Liver (tissue), 8 donors: ENCODE measurements at regions not wholly inside any gene's neighbourhood (a gene's known extent, or its start where the extent isn't known, plus 50 kb on each side); places are given as distances from the start of the nearest gene placed in this dataset.

Experiments
- DNase-seq: peaks from one replicate; pipeline ENCODE4 v3.0.0-alpha.2; 2017; ENCODE audit warnings: low spot score
- H3K27ac ChIP-seq, 2 donors: one replicate each; pipeline ENCODE4 v1.7.0; 2013; ENCODE audit warnings: inconsistent platforms in 2 of 2, low read length in 2 of 2, control low read depth in 1 of 2, low read depth in 1 of 2, mild to moderate bottlenecking in 1 of 2
- H3K27me3 ChIP-seq, 4 donors: one replicate each; pipeline versions ENCODE4 v1.6.1 to v1.7.0; 2013; ENCODE audit warnings: low read length in 3 of 4, inconsistent platforms in 1 of 4, mild to moderate bottlenecking in 1 of 4, moderate library complexity in 1 of 4; ENCODE audit not compliant: control insufficient read depth in 4 of 4, insufficient read depth in 4 of 4
- H3K36me3 ChIP-seq, 4 donors: one replicate each; pipeline versions ENCODE4 v1.6.1 to v1.7.0; 2013; ENCODE audit warnings: low read length in 3 of 4, mild to moderate bottlenecking in 3 of 4, low read depth in 1 of 4, moderate library complexity in 1 of 4; ENCODE audit not compliant: control insufficient read depth in 4 of 4, insufficient read depth in 3 of 4
- H3K4me1 ChIP-seq, 4 donors: one replicate each; pipeline versions ENCODE4 v1.6.1 to v1.7.0; 2013; ENCODE audit warnings: low read length in 3 of 4, mild to moderate bottlenecking in 3 of 4, moderate library complexity in 1 of 4; ENCODE audit not compliant: control insufficient read depth in 4 of 4, insufficient read depth in 4 of 4
- H3K4me3 ChIP-seq, 3 donors: one replicate each; pipeline versions ENCODE4 v1.6.1 to v1.7.0; 2013; ENCODE audit warnings: low read length in 3 of 3, control low read depth in 1 of 3, low read depth in 1 of 3, mild to moderate bottlenecking in 1 of 3
- H3K9ac ChIP-seq, 2 donors: one replicate each; pipeline ENCODE4 v1.7.0; 2013; ENCODE audit warnings: low read length in 2 of 2, mild to moderate bottlenecking in 2 of 2, moderate library complexity in 2 of 2, control low read depth in 1 of 2, low read depth in 1 of 2
- H3K9me3 ChIP-seq, 4 donors: one replicate each; pipeline versions ENCODE4 v1.6.1 to v1.7.0; 2013; ENCODE audit warnings: low read length in 3 of 4; ENCODE audit not compliant: control insufficient read depth in 4 of 4
- ATF3 ChIP-seq: IDR thresholded peaks from 2 replicates; pipeline ENCODE4 v1.6.1; 2016; ENCODE audit warnings: antibody characterized with exemption
- CTCF ChIP-seq: fragments of 150-350 bp; IDR thresholded peaks from 2 replicates; pipeline ENCODE4 v1.5.1; 2017; ENCODE audit warnings: improper control_type of control experiment, low read depth, low read length; ENCODE audit not compliant: missing input control
- EGR1 ChIP-seq, 2 donors: IDR thresholded peaks; 2 replicates each; pipeline ENCODE4 v1.6.1; 2016 to 2018; ENCODE audit warnings: antibody characterized with exemption in 2 of 2, low read depth in 2 of 2
- FOXA1 ChIP-seq: IDR thresholded peaks from 2 replicates; pipeline ENCODE4 v1.6.1; 2016; ENCODE audit warnings: antibody characterized with exemption
- FOXA2 ChIP-seq: IDR thresholded peaks from 2 replicates; pipeline ENCODE4 v1.6.1; 2016; ENCODE audit warnings: antibody characterized with exemption
- GABPA ChIP-seq, 2 donors: IDR thresholded peaks in 1 of 2; conservative IDR thresholded peaks in 1 of 2; 2 replicates each; pipeline ENCODE4 v1.6.1; 2016; ENCODE audit warnings: antibody characterized with exemption in 2 of 2, mild to moderate bottlenecking in 1 of 2, moderate library complexity in 1 of 2
- HNF4A ChIP-seq, 2 donors: conservative IDR thresholded peaks; 2 replicates each; pipeline ENCODE4 v1.6.1; 2016; ENCODE audit warnings: antibody characterized with exemption in 2 of 2, mild to moderate bottlenecking in 2 of 2
- HNF4G ChIP-seq: IDR thresholded peaks from 2 replicates; pipeline ENCODE4 v1.6.1; 2016; ENCODE audit warnings: antibody characterized with exemption
- JUND ChIP-seq, 2 donors: IDR thresholded peaks; 2 replicates each; pipeline ENCODE4 v1.6.1; 2016; ENCODE audit warnings: antibody characterized with exemption in 2 of 2
- NR2F2 ChIP-seq: IDR thresholded peaks from 2 replicates; pipeline ENCODE4 v1.6.1; 2016; ENCODE audit warnings: antibody characterized with exemption
- RAD21 ChIP-seq, 2 donors: IDR thresholded peaks; 2 replicates each; pipeline ENCODE4 v1.6.1; 2016; ENCODE audit warnings: antibody characterized with exemption in 2 of 2, mild to moderate bottlenecking in 2 of 2
- RXRA ChIP-seq, 2 donors: IDR thresholded peaks; 2 replicates each; pipeline ENCODE4 v1.6.1; 2017 to 2018; ENCODE audit warnings: antibody characterized with exemption in 2 of 2, mild to moderate bottlenecking in 1 of 2
- SP1 ChIP-seq: IDR thresholded peaks from 2 replicates; pipeline ENCODE4 v1.6.1; 2018; ENCODE audit warnings: antibody characterized with exemption, mild to moderate bottlenecking
- TAF1 ChIP-seq: conservative IDR thresholded peaks from 2 replicates; pipeline ENCODE4 v1.6.1; 2016; ENCODE audit warnings: antibody characterized with exemption, mild to moderate bottlenecking
- YY1 ChIP-seq: IDR thresholded peaks from 2 replicates; pipeline ENCODE4 v1.6.1; 2016; ENCODE audit warnings: antibody characterized with exemption, mild to moderate bottlenecking
- ZBTB33 ChIP-seq: IDR thresholded peaks from 2 replicates; pipeline ENCODE4 v1.6.1; 2016; ENCODE audit warnings: antibody characterized with exemption
- WGBS: extraction: QIAGEN DNeasy Blood & Tissue Kit; methylation state at CpG from one replicate; pipeline ENCODE4 v1.1.7; 2013; 5-methylcytosine and 5-hydroxymethylcytosine counted together
- TF ChIP-seq, protein P1 (sequence below): IDR thresholded peaks from 2 replicates; pipeline ENCODE4 v1.6.1; 2016; ENCODE audit warnings: antibody characterized with exemption
- TF ChIP-seq, protein P2 (sequence below): IDR thresholded peaks from 2 replicates; pipeline ENCODE4 v1.6.1; 2016; ENCODE audit warnings: antibody characterized with exemption, mild to moderate bottlenecking
- donor health status: healthy.
- donor health status: healthy.
- donor health status: healthy.
- donor health status: healthy.
- donor health status: healthy.

GRCh38 chr11:131108760-131109159, 192.5 kb upstream of the SNX19 start:
- no peak for DNase-seq
- H3K27ac ChIP-seq = no peak overlapping the region
- no peaks in the 10 kb centered on the region for H3K4me1 ChIP-seq
- no peaks in the 10 kb centered on the region for H3K36me3 ChIP-seq
- H3K4me3 ChIP-seq = no peak overlapping the region
- H3K9me3 ChIP-seq = peaks cover 3 to 15% (median 7%) of the 10 kb centered on the region in 4 donors
- WGBS = 65% methylated on average over 1 of the region's 1 CpG
- no peak overlapping the region for H3K9ac ChIP-seq
- no peak for TF ChIP-seq ATF3
- H3K27me3 ChIP-seq = no peaks in the 10 kb centered on the region

GRCh38 chr11:131109257-131109656, 193.0 kb upstream of the SNX19 start:
- no peak for DNase-seq
- WGBS = 67% methylated on average over 4 of the region's 4 CpGs
- no peak for TF ChIP-seq ZBTB33
- TF ChIP-seq SP1 = no peak
- TF ChIP-seq GABPA (IDR thresholded peaks at IDR 0.05 in 1 of 2, conservative IDR thresholded peaks at IDR 0.05 in 1 of 2) = no peak

DNA sequence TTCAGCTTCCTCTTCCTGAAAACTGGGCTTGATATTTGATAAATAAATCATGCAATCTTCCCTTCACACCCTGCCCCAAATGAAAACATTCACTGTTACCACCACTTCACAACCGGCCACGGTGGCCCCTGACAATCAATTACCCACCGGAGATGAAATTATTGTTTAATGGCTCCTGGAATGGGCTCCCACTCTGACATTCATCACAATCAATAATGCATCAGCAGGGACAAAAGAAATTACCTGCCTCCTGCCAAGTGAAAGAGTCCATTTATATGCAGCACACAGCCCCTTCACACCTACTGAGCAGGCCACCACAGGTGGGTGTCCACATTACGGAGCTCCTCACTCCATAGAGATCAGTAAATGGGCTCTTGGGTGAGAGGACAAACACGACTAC, 193.5 kb upstream of the SNX19 start:
- Histone ChIP-seq H3K9me3 (peaks cover 3 to 15% (median 9%) of the 10 kb centered on the region in 4 donors), H3K4me1 (no peaks in the 10 kb centered on the region), H3K27me3 (no peaks in the 10 kb centered on the region), H3K36me3 (no peaks in the 10 kb centered on the region), H3K9ac (no peak overlapping the region), H3K4me3 (no peak overlapping the region), H3K27ac (no peak overlapping the region)
- TF ChIP-seq EGR1 (IDR thresholded peaks at IDR 0.05; ENCODE audit: low read depth in 2 of 2) (no peak), GABPA (IDR thresholded peaks at IDR 0.05 in 1 of 2, conservative IDR thresholded peaks at IDR 0.05 in 1 of 2) (no peak), ZBTB33 (no peak), YY1 (no peak), FOXA2 (no peak), FOXA1 (no peak), TAF1 (no peak), HNF4G (no peak), ATF3 (no peak), CTCF (no peak), JUND (IDR thresholded peaks at IDR 0.05) (no peak), SP1 (no peak), RAD21 (IDR thresholded peaks at IDR 0.05) (no peak), HNF4A (conservative IDR thresholded peaks at IDR 0.05) (no peak), RXRA (IDR thresholded peaks at IDR 0.05) (no peak), NR2F2 (no peak)
- TF ChIP-seq, protein P1, sequence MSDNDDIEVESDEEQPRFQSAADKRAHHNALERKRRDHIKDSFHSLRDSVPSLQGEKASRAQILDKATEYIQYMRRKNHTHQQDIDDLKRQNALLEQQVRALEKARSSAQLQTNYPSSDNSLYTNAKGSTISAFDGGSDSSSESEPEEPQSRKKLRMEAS = no peak
- TF ChIP-seq, protein P2, sequence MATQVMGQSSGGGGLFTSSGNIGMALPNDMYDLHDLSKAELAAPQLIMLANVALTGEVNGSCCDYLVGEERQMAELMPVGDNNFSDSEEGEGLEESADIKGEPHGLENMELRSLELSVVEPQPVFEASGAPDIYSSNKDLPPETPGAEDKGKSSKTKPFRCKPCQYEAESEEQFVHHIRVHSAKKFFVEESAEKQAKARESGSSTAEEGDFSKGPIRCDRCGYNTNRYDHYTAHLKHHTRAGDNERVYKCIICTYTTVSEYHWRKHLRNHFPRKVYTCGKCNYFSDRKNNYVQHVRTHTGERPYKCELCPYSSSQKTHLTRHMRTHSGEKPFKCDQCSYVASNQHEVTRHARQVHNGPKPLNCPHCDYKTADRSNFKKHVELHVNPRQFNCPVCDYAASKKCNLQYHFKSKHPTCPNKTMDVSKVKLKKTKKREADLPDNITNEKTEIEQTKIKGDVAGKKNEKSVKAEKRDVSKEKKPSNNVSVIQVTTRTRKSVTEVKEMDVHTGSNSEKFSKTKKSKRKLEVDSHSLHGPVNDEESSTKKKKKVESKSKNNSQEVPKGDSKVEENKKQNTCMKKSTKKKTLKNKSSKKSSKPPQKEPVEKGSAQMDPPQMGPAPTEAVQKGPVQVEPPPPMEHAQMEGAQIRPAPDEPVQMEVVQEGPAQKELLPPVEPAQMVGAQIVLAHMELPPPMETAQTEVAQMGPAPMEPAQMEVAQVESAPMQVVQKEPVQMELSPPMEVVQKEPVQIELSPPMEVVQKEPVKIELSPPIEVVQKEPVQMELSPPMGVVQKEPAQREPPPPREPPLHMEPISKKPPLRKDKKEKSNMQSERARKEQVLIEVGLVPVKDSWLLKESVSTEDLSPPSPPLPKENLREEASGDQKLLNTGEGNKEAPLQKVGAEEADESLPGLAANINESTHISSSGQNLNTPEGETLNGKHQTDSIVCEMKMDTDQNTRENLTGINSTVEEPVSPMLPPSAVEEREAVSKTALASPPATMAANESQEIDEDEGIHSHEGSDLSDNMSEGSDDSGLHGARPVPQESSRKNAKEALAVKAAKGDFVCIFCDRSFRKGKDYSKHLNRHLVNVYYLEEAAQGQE = no peak
- no peak for DNase-seq
- whole genome bisulfite sequencing = 70% methylated on average over 5 of the region's 5 CpGs

More at GRCh38 chr11:131109257-131109656, 193.0 kb upstream of the SNX19 start:
- Histone ChIP-seq H3K27me3 (no peaks in the 10 kb centered on the region), H3K4me1 (no peaks in the 10 kb centered on the region), H3K27ac (no peak overlapping the region), H3K36me3 (no peaks in the 10 kb centered on the region), H3K9ac (no peak overlapping the region), H3K9me3 (peaks cover 3 to 15% (median 7%) of the 10 kb centered on the region in 4 donors), H3K4me3 (no peak overlapping the region)
